Ishikawa (cell line): ENCODE measurements at regions not wholly inside any gene's neighbourhood (a gene's known extent, or its start where the extent isn't known, plus 50 kb on each side); places are given as distances from the start of the nearest gene placed in this dataset.

ENCODE experiments used
- CREB1 ChIP-seq: IDR thresholded peaks from 2 replicates; pipeline ENCODE4 v1.6.1; 2012; ENCODE audit warnings: low read depth
- REST ChIP-seq: IDR thresholded peaks from 2 replicates; pipeline ENCODE4 v1.6.1; 2012; ENCODE audit warnings: low read depth, mild to moderate bottlenecking
- TCF12 ChIP-seq: IDR thresholded peaks from 2 replicates; pipeline ENCODE4 v1.6.1; 2012; ENCODE audit warnings: low read depth

DNA sequence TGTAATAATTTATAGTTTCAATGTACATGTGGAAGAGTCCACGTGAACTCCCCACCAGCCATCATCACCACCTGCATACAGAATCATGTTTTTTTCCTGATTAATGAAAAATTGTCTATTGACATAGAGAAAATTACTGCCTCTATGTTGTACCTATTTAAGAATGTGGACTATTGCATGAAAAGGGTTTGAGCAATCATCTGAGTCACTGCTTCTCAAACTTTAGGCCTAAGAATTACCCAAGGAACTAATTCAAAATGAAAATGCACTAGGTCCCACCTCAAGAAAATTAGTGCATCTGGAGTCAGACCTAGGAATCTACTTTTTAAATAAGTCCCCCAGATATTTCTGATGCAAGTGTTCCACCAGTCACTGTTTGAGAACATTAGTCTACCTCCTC lies 709.3 kb downstream of the MAT2B start:
- TF ChIP-seq REST = no peak
- TF ChIP-seq TCF12 = no peak
- no peak for TF ChIP-seq CREB1
